ENCODE measurements at regions not wholly inside any gene's neighbourhood (a gene's known extent, or its start where the extent isn't known, plus 50 kb on each side); places are given as distances from the start of the nearest gene placed in this dataset.
A peak's percentile ranks its signal among the peaks of the same experiment; 100 is the strongest.
"Not testable (repeated sequence)": the region's sequence is repeated elsewhere in the genome, so short reads cannot be mapped to it uniquely, and the experiment has no call there.

DNA sequence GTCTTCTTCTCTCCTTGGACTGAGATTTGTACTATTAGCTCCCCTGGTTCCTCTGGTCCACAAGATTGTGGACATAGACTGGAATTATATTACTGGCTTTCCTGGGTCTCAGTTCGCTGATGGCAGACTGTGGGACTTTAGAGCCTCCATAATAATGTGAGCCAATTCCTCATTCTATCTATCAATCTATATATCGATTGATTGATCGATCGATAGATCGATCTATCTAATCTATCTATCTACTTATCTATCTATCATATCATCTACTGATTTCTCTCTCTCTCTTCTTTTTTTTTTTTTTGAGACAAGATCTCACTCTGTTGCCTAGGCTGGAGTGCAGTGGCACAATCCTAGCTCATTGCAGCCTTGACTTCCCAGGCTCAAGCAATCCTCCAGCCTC is 51.5 kb upstream of the DDR1 start:
- DNase-seq (ENCODE audit: low read depth in 2 of 2): no peak

DNA sequence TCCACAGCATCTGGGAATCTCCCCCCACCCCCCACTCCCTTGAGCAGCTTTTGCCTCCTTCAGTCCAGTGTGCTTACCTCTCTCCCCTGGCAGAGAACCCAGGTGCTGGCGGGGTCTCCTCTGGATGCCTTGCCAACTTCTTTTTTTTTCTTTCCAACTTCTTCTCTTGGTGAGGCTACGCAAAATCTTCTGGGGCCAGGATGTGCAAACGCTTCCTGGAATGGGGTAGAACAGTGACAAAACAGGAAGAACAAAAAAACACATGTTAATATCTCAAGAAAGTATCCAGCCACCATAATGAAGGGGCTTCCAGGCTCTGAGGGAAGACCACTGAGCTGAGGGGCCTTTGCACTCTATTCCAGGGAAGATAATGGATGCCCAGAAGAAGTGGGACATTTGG is 53.9 kb upstream of the DDR1 start:
- DNase-seq (ENCODE audit: low read depth in 2 of 2): no peak

DNA sequence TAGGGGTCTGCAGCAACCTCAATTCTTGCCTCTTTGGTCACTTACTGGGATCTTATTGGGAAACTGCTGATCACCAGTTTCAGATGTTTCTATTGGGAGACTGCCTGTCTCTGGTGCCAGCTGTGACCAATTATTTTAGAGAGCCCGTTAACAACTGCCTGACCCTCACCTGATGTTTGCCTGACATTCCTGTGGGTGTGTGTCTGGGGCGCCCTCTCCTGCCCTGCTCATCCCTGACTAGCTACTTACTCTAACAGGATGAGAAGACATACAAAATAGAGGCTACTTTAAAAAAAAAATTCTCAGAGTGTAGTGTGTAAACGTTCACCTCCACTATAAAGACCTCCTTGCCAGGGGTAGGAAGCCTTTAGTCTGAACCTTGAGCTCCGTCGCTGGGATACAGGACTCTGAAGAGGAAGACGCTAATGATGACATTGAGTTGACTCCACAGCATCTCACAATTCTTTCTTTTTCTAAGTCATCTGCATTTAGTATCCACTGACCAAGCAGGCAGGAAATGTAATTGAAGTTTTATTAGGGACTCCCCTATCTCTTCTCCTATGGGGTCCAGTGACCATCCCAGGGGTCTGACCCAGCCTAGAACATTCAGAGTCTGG is 54.6 kb upstream of the DDR1 start:
- no peak for DNase-seq (ENCODE audit: low read depth in 2 of 2)

DNA sequence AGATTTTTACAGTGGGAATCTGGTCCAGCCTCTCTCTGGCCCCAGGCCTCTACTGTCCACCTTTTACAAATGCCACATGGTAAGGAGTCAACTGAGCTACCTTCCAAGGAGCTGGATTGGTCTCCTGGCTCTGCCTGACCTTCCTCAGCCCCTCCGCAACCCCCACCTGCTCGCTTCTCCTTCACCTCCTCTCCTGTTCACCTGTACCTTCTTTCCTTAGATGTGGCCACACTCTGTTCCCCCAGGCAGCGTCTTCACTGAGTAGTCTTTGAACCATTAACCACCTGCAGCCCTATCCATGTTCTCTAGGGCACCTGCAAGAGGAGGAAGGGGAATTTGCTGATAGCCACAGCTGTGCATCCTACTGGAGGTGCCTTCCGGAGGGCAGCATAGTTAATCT is 55.3 kb upstream of the DDR1 start:
- no peak for DNase-seq (ENCODE audit: low read depth in 2 of 2)

DNA sequence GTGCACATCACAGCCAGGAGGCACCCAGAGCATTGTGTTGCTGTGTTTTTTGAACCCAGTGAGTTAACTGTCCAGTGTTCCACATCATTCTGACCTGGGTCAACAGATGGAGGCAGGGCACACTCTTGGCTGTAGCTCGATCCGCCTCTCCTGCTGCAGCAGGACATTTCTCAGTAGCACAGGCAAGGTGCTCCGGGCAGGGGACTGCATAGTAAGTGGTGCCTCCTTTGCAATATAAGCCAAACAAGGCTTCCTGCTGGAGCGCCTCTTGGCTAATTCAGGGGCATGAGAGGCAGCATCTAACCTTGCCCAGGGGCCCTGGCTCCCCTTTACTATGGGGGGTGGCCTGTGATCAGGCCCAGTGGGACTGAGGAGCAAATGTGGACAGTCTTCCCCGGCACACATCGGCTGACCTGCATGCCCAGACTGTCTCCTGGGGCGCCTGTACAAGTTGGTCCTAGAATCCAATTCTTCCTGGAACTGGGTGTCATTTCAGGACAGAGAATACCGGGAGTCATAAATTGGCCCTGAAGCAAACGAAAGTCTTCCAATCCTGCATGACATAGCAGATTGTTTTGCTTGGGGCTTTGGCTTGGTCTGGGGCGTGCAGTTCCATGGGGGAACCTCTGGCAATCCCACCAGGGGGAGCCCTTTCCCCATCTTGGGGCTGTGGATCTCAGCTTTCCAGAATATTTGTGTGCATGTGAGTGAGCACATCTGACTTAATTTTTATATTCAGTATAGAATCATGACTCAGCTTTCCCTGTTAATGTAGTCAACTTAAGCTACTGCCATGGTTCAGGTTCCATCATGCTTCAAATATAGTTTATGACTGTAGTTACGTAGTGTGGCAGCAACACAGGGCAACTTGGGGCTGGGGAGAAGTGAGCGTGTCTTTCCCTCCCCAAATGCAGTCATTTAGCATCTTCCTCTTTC is 56.0 kb upstream of the DDR1 start:
- DNase-seq (ENCODE audit: low read depth in 2 of 2): peak; percentile 75 to 77

DNA sequence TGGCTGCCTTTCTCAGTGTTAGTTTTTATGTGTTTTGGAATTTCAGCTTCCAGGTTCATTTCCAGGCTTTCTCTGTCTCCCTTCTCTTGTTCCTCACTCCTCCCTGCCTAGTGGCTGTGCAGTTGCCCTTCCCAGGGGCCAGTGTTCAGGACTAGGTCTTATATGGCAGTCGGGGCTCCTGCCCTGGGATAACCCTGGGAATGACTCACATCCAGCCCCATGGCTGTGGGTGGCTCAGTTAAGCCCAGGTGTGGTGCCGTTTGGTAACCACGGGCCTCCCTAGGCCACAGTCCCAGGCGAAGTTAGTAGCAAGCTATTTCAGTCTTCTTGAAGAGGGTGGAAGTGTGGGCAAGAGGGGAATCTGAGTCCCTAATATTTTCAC is 57.4 kb upstream of the DDR1 start:
- DNase-seq (ENCODE audit: low read depth in 2 of 2): no peak

DNA sequence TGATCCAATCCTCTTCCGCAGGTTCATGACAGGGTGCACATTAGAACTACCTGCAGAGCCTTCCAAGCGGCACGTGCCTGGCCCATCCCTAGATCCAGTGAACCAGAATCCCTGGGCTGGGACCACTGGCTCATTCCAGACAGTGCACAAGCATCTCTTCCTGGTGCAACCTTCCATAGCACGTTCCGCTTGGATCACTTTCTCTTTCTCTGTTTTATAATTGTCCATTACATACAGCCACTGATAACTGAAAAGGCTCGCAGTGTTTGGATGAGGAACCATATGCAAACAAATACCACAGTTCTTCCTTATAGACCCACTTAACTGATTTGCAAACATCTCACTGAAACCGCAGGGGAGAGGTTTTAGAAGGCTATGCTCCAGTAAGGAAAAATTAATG is 59.6 kb upstream of the DDR1 start:
- no peak for DNase-seq (ENCODE audit: low read depth in 2 of 2)

DNA sequence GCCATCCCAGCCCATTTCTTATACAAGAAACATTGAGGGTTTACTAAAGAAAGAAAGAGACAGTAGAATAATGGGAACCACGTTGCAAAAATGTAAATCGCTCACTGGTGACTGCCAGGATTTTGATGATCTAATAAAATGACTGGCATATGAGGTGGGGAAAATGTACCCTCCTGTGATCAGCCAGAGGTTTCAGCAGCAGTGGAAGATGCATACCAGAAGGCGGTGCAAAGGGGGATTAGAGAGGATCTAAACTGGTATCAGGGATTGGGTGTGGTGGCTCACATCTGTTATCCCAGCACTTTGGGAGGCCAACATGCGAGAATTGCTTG is 60.8 kb upstream of the DDR1 start:
- DNase-seq (ENCODE audit: low read depth in 2 of 2): no peak

DNA sequence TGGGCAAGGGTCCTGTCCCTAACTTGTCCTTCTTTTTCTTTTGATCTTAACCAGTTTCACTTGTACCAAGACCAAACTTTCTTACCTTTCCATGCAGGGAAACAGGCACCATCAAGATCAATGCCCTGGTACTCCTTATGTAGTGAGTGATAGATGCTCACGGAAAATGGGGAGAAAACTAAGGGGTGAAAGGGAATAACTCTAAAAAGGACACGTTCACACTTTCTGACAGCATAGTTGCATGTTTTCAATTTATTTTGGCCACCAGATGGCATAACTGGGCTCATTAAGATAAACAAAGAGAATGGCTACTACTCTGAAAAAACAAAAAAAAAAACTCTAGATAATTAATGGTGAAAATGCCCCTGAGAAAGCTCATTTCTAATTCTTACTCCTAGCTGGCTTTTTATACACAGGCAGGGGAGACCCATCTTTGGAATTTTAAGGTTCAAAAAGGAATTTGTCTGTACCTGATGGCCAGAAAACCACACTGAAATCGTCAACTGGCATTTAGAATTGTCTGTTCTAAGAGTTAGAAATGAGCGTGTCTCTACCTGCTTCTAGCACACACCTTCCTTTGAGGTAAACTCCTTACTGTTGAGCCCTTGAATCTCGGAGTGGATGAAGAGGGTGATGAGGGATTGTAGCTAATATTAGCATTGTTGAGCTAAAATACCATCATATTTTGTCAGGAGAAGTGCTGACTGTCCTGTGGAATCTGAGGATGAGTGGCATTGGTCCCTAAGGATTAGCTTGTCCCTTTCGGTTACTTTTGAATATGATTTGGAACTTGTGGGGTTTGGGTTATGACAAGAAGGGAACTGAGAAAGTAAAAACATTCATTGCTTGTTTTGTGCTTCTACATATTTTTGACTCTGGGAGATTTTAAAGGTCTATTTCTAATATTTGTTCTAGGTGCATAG is 62.2 kb upstream of the DDR1 start:
- no peak for DNase-seq (ENCODE audit: low read depth in 2 of 2)

DNA sequence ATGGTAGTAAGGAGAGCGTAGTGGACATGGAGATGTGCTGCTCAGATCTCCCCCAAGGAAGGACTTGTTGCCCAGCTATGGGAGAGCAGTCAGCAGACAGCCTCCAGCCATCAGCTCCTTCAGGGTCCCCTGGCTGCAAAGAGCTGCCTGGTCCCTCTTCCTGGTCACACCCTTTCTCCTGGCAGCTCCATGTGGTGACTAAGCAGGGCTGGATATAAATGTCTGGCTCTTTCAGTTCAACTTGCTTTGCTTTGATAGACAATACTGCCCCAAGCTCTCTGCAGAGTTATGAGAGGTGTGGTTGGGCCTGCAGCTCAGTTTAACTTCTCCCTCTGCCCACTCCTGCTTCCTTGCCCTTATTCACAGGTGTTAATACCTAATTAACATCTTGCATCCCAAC is 64.1 kb upstream of the DDR1 start:
- no peak for DNase-seq (ENCODE audit: low read depth in 2 of 2)

DNA sequence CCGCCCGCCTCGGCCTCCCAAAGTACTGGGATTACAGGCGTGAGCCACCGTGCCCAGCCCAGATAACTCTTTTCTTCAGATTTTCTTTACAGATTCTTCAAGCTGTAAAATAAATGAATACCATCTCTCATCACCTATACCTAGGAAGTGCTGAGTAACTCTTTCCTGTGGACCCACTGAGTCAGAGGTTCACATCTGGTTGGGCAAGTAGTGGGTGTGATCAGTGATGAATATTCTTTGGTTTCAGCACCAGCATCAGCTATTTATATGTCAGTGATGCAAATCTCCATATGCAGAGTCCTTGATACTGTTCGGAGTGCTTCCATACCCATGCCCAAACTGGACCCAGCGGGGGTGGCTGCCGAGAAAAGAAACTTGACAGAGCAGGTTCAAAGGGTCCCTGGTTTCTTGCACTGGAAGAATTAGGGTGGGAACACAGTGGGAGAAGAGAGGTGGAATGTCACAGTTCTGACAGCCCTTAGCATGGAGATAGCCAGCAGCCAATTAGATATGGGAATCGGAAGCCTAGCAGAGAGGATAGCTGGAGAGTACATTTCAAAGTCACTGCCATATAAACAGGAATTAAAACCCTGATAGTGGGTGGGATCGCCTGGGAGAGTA is 64.9 kb upstream of the DDR1 start:
- DNase-seq (ENCODE audit: low read depth in 2 of 2): no peak

DNA sequence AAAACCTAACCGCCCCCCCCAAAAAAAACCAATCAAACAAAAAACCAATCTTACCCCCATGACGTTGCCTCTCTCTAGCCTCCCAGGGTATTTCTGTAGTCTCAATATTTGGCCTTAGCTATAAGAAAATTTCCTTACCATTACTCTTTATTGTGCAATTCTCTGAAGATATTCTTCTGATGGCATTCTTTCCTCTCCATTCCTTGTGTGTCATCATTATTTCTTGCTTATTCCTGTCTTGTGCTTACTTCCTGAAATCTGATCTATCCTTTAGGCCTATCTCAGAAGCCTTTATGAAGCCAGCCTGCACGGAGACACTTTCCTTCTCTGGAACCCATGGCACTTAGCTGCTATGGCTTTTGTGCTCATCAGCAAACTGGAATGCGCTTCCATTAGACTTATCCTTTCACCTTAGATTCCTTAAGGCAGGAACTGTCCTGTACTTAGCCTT is 65.9 kb upstream of the DDR1 start:
- DNase-seq (ENCODE audit: low read depth in 2 of 2): peak; percentile 82 to 83

DNA sequence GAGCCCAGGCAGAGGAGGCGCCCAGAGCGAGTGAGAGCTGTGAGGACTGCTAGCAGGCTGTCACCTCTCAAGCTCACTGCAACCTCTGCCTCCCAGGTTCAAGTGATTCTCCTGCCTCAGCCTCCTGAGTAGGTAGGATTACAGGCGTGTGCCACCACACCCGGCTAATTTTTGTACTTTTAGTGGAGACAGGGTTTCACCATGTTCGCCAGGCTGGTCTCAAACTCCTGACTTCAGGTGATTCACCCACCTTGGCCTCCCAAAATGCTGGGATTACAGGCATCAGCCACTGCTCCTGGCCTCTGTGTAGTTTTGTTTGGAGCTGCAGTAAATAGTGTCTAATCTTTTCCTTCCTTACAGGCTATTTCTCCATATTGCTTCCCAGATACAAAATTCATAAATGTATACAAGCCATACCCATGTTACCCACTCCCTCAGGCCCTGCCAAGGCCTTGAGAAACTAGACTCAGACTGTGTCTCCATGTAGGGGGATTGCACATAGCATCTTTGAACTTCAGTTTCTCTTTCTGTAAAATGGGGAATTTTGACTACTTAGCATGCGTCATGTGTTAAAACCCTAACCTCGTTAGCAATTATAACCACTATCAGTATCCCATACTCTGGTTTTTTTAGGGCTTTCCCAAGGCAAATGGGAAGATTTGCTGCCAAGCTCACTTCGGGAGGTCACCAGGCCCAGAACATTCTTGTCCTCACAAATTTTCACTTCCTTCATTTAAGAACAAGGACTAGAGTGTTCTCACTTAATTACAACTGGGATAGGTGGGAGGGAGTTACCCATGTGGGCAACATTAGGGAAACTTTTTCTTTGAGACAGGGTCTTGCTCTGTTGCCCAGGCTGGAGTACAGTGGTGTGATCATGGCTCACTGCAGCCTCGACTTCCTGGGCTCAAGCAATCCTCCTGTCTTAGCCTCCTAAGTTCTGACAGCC is 67.3 kb upstream of the DDR1 start:
- no peak for DNase-seq (ENCODE audit: low read depth in 2 of 2)

DNA sequence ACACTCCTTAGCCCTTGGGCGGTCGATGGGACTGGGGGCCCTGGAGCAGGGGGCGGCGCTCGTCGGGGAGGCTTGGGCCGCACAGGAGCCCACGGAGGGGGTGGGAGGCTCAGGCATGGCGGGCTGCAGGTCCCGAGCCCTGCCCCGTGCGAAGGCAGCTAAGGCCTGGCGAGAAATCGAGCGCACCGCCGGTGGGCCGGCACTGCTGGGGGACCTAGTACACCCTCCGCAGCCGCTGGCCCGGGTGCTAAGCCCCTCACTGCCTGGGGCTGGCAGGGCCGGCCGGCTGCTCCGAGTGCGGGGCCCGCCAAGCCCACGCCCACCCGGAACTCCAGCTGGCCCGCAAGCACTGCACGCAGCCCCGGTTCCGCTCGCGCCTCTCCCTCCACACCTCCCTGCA is 68.0 kb upstream of the DDR1 start:
- not testable (repeated sequence) for DNase-seq (ENCODE audit: low read depth in 2 of 2)

DNA sequence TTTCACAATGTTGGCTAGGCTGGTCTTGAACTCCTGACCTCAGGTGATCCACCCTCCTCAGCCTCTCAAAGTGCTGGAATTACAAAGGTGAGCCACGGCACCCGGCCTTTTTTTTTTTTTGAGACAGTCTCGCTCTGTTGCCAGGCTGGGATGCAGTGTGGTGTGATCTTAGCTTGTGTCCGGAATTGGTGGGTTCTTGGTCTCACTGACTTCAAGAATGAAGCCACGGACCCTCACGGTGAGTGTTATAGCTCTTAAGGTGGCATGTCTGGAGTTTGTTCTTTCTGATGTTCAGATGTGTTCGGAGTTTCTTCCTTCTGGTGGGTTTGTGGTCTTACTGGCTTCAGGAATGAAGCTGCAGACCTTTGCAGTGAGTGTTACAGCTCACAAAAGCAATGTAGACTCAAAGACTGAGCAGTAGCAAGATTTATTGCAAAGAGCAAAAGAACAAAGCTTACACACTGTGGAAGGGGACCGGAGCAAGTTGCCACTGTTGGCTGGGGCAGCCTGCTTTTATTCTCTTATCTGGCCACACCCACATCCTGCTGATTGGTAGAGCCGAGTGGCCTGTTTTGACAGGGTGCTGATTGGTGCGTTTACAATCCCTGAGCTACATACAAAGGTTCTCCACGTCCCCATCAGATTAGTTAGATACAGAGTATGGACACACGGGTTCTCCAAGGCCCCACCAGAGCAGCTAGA is 69.1 kb upstream of the DDR1 start:
- DNase-seq (ENCODE audit: low read depth in 2 of 2): not testable (repeated sequence)

DNA sequence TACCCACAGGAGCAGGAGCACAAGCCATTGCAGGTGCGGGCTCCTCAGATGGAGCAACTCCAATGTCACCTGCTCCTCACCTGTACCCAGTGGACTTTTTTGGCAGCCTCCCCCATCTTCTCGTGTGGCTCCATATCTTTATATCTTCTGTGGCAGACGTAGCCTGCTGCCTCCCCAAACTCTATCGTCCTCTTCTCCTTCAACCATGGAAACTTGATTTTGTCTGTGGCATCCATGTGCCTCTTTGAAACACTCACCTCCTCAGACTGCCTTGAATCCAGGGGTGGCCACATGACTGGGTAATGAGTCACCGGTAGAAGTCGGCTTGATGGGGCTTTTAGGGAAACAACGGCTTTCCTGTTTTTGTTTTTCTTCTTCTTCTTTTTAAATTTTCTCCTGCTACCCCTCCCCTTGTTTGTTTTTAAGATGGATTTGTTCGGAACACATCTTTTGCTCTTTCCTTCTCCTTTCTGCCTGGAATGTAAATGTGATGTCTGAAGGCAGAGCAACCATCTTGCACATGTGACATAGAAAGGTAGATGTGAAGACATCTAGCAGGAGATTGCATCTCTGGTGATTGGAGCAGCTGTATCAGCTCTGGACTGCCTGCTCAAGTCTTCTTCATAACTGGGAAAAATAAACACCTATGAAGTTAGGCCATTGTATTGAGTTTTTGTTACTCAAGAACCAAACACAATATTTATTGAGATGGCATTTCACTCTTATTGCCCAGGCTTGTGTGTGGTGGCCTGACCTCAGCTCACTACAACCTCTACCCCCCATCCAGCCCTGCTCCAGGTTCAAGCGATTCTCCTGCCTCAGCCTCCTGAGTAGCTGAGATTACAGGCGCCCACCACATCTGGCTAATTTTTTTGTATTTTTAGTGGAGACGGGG is 69.9 kb upstream of the DDR1 start:
- no peak for DNase-seq (ENCODE audit: low read depth in 2 of 2)

DNA sequence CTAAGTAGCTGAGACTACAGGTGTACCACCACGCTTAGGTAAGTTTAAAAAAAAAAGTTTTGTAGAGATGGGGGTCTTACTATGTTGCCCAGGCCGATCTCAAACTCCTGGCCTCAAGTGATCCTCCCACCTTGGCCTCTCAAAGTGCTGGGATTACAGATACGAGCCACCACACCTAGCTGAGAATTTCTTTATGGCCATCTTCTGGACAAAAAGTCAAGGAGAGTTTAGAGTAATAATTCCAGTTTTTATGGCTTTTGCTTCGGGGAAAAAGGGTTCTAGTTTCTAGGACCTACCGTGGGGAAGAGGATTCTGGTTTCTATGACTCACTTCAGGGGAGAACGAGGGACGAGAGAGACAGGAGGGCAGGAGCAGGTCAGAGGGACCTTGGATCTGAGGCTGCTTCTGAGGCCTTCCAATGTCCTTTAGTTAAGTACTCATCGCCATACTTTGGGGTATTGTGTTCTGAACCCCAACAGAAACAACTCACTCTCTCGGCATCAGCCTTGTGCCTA is 69.3 kb upstream of the IER3 start:
- no peak for DNase-seq (ENCODE audit: low read depth in 2 of 2)

DNA sequence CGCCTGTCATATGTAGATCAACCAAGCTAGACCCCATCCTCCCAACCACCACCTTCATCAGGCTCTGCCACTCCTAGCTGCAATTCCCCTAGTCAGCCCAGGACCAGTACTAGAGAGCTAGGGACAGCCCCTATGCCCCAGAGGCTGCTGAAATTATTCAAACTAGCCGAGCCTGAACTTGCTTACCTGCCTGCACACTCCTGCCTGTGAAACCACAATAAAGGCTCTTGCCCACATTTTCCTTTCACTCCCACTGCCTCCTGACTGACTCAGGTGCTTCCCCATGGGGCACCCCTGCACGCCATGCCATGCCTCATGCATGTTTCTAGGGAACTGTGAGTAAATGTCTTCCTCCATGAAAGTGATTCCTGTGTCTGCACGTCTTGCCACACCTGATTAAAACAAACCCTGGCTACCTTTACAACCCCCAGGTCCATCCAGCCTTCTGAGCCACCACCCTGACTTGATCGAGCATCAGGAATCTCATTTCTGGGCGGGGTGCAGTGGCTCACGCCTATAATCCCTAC is 66.5 kb upstream of the IER3 start:
- no peak for DNase-seq (ENCODE audit: low read depth in 2 of 2)

DNA sequence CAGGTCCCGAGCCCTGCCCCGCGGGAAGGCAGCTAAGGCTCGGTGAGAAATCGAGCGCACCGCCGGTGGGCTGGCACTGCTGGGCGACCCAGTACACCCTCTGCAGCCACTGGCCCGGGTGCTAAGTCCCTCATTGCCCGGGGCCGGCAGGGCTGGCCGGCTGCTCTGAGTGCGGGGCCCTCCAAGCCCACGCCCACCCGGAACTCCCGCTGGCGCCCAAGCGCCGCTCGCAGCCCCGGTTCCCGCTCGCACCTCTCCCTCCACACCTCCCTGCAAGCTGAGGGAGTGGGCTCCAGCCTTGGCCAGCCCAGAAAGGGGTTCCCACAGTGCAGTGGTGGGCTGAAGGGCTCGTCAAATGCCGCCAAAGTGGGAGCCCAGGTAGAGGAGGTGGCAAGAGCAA is 63.2 kb upstream of the IER3 start:
- not testable (repeated sequence) for DNase-seq (ENCODE audit: low read depth in 2 of 2)
